ENCODE measurements at regions not wholly inside any gene's neighbourhood (a gene's known extent, or its start where the extent isn't known, plus 50 kb on each side); places are given as distances from the start of the nearest gene placed in this dataset.

DNA sequence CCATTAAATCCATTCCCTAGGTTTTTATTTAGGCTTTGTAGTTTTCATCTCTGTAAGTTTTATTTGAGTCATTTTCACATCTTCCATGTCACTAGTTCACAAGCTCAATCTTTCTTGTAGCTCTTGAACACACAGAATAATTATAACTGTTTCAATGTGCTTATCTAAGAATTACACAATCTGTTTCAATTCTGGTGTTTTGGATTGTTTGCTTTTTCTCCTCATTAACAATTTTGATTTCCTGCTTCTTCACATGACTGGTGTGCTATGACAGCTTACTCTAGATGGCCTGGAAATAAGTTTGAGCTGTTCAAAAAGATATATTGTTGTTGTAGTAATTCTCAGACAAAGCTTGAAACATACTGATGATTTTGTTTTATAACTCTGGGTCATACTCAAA lies 1974.1 kb upstream of the NUDT12 start:
- H3K27ac ChIP-seq, result no peak overlapping the region
- TF ChIP-seq, protein P1, sequence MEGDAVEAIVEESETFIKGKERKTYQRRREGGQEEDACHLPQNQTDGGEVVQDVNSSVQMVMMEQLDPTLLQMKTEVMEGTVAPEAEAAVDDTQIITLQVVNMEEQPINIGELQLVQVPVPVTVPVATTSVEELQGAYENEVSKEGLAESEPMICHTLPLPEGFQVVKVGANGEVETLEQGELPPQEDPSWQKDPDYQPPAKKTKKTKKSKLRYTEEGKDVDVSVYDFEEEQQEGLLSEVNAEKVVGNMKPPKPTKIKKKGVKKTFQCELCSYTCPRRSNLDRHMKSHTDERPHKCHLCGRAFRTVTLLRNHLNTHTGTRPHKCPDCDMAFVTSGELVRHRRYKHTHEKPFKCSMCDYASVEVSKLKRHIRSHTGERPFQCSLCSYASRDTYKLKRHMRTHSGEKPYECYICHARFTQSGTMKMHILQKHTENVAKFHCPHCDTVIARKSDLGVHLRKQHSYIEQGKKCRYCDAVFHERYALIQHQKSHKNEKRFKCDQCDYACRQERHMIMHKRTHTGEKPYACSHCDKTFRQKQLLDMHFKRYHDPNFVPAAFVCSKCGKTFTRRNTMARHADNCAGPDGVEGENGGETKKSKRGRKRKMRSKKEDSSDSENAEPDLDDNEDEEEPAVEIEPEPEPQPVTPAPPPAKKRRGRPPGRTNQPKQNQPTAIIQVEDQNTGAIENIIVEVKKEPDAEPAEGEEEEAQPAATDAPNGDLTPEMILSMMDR (conservative IDR thresholded peaks at IDR 0.05), result no peak

- H3K27ac ChIP-seq, result no peak overlapping the region
- TF ChIP-seq, protein P1 (conservative IDR thresholded peaks at IDR 0.05), result no peak
These were observed 1968.2 kb upstream of the NUDT12 start for GRCh38 chr5:105530716-105531261.

DNA sequence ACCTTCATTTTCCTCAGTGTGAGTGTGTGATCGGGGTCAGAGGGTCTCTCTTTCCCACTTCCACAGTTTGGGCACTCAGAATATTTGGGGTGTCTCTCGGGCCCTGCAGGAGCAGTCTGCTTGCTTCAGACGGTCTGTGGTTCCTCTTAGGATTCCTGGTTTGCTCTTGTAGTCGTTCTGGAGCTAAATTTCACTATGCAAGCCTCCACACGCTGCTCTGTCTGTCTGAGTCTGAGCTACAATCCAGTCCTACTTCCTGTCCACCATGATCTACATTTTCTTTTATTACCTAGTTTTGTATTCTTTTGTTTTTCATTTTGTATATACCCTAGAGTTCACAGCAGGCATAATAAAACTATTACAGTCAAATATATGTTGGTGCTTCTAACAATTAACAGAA lies 1967.3 kb upstream of the NUDT12 start:
- H3K27ac ChIP-seq, result no peak overlapping the region
- TF ChIP-seq, protein P1 (conservative IDR thresholded peaks at IDR 0.05), result no peak

GRCh38 chr5:105508519-105508918 lies 1945.9 kb upstream of the NUDT12 start:
- no peak overlapping the region for H3K27ac ChIP-seq
- TF ChIP-seq, protein P1 (conservative IDR thresholded peaks at IDR 0.05), result no peak

GRCh38 chr5:105506692-105507277 lies 1944.2 kb upstream of the NUDT12 start:
- TF ChIP-seq, protein P1 (conservative IDR thresholded peaks at IDR 0.05), result peak; percentile 71

GRCh38 chr5:105503950-105504349 lies 1941.4 kb upstream of the NUDT12 start:
- TF ChIP-seq, protein P1 (conservative IDR thresholded peaks at IDR 0.05), result no peak
- H3K27ac ChIP-seq, result no peak overlapping the region

More at GRCh38 chr5:105506692-105507277, 1944.2 kb upstream of the NUDT12 start:
- H3K27ac ChIP-seq, result no peak overlapping the region

GRCh38 chr5:105501315-105501714 lies 1938.7 kb upstream of the NUDT12 start:
- H3K27ac ChIP-seq, result no peak overlapping the region
- TF ChIP-seq, protein P1 (conservative IDR thresholded peaks at IDR 0.05), result no peak

Data from VCaP (cell line).